NCI-H774 (cell line): ENCODE measurements at regions not wholly inside any gene's neighbourhood (a gene's known extent, or its start where the extent isn't known, plus 50 kb on each side); places are given as distances from the start of the nearest gene placed in this dataset.

Experiments
- DNase-seq: peaks from one replicate; lab custom pipeline; 2025; lab: John Stamatoyannopoulos, UW

GRCh38 chr1:218582646-218583045 is 237.5 kb downstream of the TGFB2 start:
- no peak for DNase-seq

GRCh38 chr1:218584418-218585155 is 239.5 kb downstream of the TGFB2 start:
- no peak for DNase-seq

GRCh38 chr1:218585511-218586184 is 240.5 kb downstream of the TGFB2 start:
- DNase-seq, result no peak

GRCh38 chr1:218587900-218588299 is 242.8 kb downstream of the TGFB2 start:
- DNase-seq, result no peak

GRCh38 chr1:218588540-218589172 is 243.5 kb downstream of the TGFB2 start:
- no peak for DNase-seq

- no peak for DNase-seq
Observed at GRCh38 chr1:218589487-218589886, 244.4 kb downstream of the TGFB2 start.

- no peak for DNase-seq
Observed at GRCh38 chr1:218591966-218592365, 246.8 kb downstream of the TGFB2 start.

GRCh38 chr1:218592688-218593087 is 247.6 kb downstream of the TGFB2 start:
- DNase-seq, result no peak

- no peak for DNase-seq
Observed at GRCh38 chr1:218600968-218601367, 255.8 kb downstream of the TGFB2 start.

GRCh38 chr1:218604217-218604616 is 259.1 kb downstream of the TGFB2 start:
- DNase-seq, result no peak

- DNase-seq, result no peak
Observed at GRCh38 chr1:218611916-218612585, 266.9 kb downstream of the TGFB2 start.

- no peak for DNase-seq
Observed at GRCh38 chr1:218613105-218613504, 268.0 kb downstream of the TGFB2 start.

GRCh38 chr1:218614031-218614430 is 268.9 kb downstream of the TGFB2 start:
- DNase-seq, result no peak

GRCh38 chr1:218616681-218617080 is 271.5 kb downstream of the TGFB2 start:
- no peak for DNase-seq

GRCh38 chr1:218617986-218618385 is 272.9 kb downstream of the TGFB2 start:
- DNase-seq, result no peak

GRCh38 chr1:218620956-218621355 is 275.8 kb downstream of the TGFB2 start:
- no peak for DNase-seq

GRCh38 chr1:218624052-218624451 is 278.9 kb downstream of the TGFB2 start:
- no peak for DNase-seq

- DNase-seq, result no peak
Observed at GRCh38 chr1:218625393-218625792, 280.3 kb downstream of the TGFB2 start.

GRCh38 chr1:218633238-218633988 is 288.3 kb downstream of the TGFB2 start:
- no peak for DNase-seq

GRCh38 chr1:218634212-218634611 is 289.1 kb downstream of the TGFB2 start:
- no peak for DNase-seq

- no peak for DNase-seq
Observed at GRCh38 chr1:218636548-218636947, 291.4 kb downstream of the TGFB2 start.

- no peak for DNase-seq
Observed at GRCh38 chr1:218640173-218640572, 295.0 kb downstream of the TGFB2 start.
